ENCODE measurements at regions not wholly inside any gene's neighbourhood (a gene's known extent, or its start where the extent isn't known, plus 50 kb on each side); places are given as distances from the start of the nearest gene placed in this dataset.

DNA sequence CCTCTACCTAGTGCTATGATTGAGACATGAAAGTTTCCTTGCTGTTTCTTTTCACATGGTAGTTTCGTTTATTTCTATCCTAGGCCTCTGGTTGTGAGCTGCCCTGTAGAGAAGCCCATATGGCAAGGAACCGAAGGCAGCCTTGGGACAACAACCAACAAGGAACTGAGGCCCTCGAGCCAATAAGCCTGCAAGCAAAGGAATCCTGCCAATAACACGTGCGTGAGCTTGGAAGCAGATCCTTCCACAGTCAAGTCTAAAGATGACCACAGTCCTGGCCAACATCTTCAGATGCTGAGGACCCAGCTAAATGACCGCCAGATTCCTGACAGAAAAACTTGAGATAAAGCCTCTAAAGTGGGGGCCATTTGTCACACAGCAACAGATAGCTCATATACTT, 100.4 kb upstream of the FAM9B start:
- Histone ChIP-seq H3K4me1 (ENCODE audit: insufficient read depth, low read length, poor library complexity, severe bottlenecking) (no peaks in the 10 kb centered on the region), H3K79me2 (ENCODE audit: insufficient read depth, low read length) (no peaks in the 10 kb centered on the region), H3K36me3 (ENCODE audit: insufficient read depth, low read length) (no peaks in the 10 kb centered on the region), H4K20me1 (ENCODE audit: insufficient read depth, low read length, poor library complexity, severe bottlenecking) (no peaks in the 10 kb centered on the region), H3K4me3 (ENCODE audit: low read length, poor library complexity, severe bottlenecking) (no peak overlapping the region), H3K9me2 (replicated peaks; ENCODE audit: low read depth, low read length) (no peaks in the 10 kb centered on the region), H2AFZ (ENCODE audit: low read length) (no peak overlapping the region), H3K9me3 (ENCODE audit: insufficient read depth, low read depth, low read length) (no peaks in the 10 kb centered on the region), H3F3A (ENCODE audit: low read depth) (no peaks in the 10 kb centered on the region), H3K9ac (ENCODE audit: low read depth, low read length, poor library complexity, severe bottlenecking) (no peak overlapping the region), H3K4me2 (ENCODE audit: low read depth, low read length, poor library complexity, severe bottlenecking) (no peak overlapping the region), H3K27me3 (ENCODE audit: insufficient read depth, low read length, poor library complexity, severe bottlenecking) (no peaks in the 10 kb centered on the region)
- TF ChIP-seq, protein P1, sequence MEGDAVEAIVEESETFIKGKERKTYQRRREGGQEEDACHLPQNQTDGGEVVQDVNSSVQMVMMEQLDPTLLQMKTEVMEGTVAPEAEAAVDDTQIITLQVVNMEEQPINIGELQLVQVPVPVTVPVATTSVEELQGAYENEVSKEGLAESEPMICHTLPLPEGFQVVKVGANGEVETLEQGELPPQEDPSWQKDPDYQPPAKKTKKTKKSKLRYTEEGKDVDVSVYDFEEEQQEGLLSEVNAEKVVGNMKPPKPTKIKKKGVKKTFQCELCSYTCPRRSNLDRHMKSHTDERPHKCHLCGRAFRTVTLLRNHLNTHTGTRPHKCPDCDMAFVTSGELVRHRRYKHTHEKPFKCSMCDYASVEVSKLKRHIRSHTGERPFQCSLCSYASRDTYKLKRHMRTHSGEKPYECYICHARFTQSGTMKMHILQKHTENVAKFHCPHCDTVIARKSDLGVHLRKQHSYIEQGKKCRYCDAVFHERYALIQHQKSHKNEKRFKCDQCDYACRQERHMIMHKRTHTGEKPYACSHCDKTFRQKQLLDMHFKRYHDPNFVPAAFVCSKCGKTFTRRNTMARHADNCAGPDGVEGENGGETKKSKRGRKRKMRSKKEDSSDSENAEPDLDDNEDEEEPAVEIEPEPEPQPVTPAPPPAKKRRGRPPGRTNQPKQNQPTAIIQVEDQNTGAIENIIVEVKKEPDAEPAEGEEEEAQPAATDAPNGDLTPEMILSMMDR (conservative IDR thresholded peaks at IDR 0.05; ENCODE audit: low read length) = no peak
- no peak for TF ChIP-seq EZH2phosphoT487 (IDR thresholded peaks at IDR 0.05; ENCODE audit: borderline replicate concordance)

DNA sequence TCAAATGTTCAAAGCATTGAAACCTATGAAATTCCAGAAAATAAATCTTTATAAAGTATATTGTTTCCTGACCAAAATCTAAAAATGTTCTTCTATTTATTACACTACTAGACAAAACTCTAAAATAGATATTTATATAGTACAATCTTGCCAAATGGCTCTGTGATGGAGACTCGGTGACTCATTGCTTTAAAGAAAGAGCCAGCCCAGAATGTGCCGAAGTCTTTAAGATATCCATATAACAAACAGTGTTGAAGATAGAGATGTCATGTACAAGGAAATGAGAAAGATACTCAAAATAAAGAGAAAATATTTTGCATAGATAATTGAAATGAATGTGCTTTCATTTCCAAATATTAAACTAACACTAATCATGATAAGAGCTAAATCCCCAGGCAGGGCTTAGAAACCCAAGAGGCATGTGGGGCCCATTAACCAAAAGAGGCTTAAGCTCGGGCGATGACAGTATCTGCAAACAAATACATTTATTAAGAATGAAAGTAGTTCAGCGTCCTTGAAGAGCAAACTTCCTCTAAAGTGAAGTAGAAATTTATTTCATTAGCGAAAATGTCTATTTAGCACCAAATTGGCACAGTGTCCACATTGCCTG, 102.1 kb upstream of the FAM9B start:
- no peaks in the 10 kb centered on the region for H3K79me2 ChIP-seq (ENCODE audit: insufficient read depth, low read length)
- H3K4me1 ChIP-seq (ENCODE audit: insufficient read depth, low read length, poor library complexity, severe bottlenecking) = no peaks in the 10 kb centered on the region
- H3K9ac ChIP-seq (ENCODE audit: low read depth, low read length, poor library complexity, severe bottlenecking) = no peak overlapping the region
- no peaks in the 10 kb centered on the region for H3K36me3 ChIP-seq (ENCODE audit: insufficient read depth, low read length)
- H3K9me3 ChIP-seq (ENCODE audit: insufficient read depth, low read depth, low read length) = no peaks in the 10 kb centered on the region
- H3K27me3 ChIP-seq (ENCODE audit: insufficient read depth, low read length, poor library complexity, severe bottlenecking) = no peaks in the 10 kb centered on the region
- TF ChIP-seq EZH2phosphoT487 (IDR thresholded peaks at IDR 0.05; ENCODE audit: borderline replicate concordance) = no peak
- TF ChIP-seq, protein P1 (conservative IDR thresholded peaks at IDR 0.05; ENCODE audit: low read length) = no peak
- no peak overlapping the region for H3K4me2 ChIP-seq (ENCODE audit: low read depth, low read length, poor library complexity, severe bottlenecking)
- H4K20me1 ChIP-seq (ENCODE audit: insufficient read depth, low read length, poor library complexity, severe bottlenecking) = no peaks in the 10 kb centered on the region
- no peaks in the 10 kb centered on the region for H3F3A ChIP-seq (ENCODE audit: low read depth)
- no peak overlapping the region for H2AFZ ChIP-seq (ENCODE audit: low read length)
- no peaks in the 10 kb centered on the region for H3K9me2 ChIP-seq (replicated peaks; ENCODE audit: low read depth, low read length)
- no peak overlapping the region for H3K4me3 ChIP-seq (ENCODE audit: low read length, poor library complexity, severe bottlenecking)

DNA sequence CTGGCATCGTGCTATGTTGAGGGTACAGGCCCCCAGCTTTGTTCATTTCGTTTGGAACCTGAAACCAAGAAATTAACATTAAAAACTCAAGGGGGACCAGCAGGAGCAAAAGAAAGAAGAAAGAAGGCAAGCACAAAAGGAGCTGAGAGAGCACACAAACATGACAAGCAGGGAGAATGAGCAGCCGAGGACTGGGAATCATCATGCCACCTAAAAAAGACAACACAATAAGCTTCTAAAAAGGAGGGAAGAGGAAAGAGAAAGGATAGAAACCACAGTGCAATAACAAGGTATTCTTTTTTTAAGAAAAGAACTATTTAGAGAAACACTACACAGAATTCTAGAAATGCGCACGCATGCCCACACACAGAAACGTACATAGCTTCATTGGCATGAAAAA, 103.2 kb upstream of the FAM9B start:
- Histone ChIP-seq H3K4me2 (ENCODE audit: low read depth, low read length, poor library complexity, severe bottlenecking) (no peak overlapping the region), H3K4me3 (ENCODE audit: low read length, poor library complexity, severe bottlenecking) (no peak overlapping the region), H3K9ac (ENCODE audit: low read depth, low read length, poor library complexity, severe bottlenecking) (no peak overlapping the region), H3K4me1 (ENCODE audit: insufficient read depth, low read length, poor library complexity, severe bottlenecking) (no peaks in the 10 kb centered on the region), H3K9me3 (ENCODE audit: insufficient read depth, low read depth, low read length) (no peaks in the 10 kb centered on the region), H3K79me2 (ENCODE audit: insufficient read depth, low read length) (no peaks in the 10 kb centered on the region), H3K9me2 (replicated peaks; ENCODE audit: low read depth, low read length) (no peaks in the 10 kb centered on the region), H3K36me3 (ENCODE audit: insufficient read depth, low read length) (no peaks in the 10 kb centered on the region), H2AFZ (ENCODE audit: low read length) (no peak overlapping the region), H4K20me1 (ENCODE audit: insufficient read depth, low read length, poor library complexity, severe bottlenecking) (no peaks in the 10 kb centered on the region), H3F3A (ENCODE audit: low read depth) (no peaks in the 10 kb centered on the region), H3K27me3 (ENCODE audit: insufficient read depth, low read length, poor library complexity, severe bottlenecking) (no peaks in the 10 kb centered on the region)
- TF ChIP-seq, protein P1 (conservative IDR thresholded peaks at IDR 0.05; ENCODE audit: low read length) = no peak
- TF ChIP-seq EZH2phosphoT487 (IDR thresholded peaks at IDR 0.05; ENCODE audit: borderline replicate concordance) = no peak
